ENCODE measurements at regions not wholly inside any gene's neighbourhood (a gene's known extent, or its start where the extent isn't known, plus 50 kb on each side); places are given as distances from the start of the nearest gene placed in this dataset.

GRCh38 chr3:43166406-43166805 is 60.5 kb upstream of the POMGNT2 start:
- ATAC-seq (ENCODE audit: low FRiP score): no peak

GRCh38 chr3:43165786-43166185 is 59.9 kb upstream of the POMGNT2 start:
- Histone ChIP-seq H3K4me1 (ENCODE audit: control insufficient read depth in 1 of 2, insufficient read depth in 2 of 2, low read length in 2 of 2) (no peaks in the 10 kb centered on the region), H3K27me3 (ENCODE audit: control insufficient read depth in 1 of 2, insufficient read depth in 2 of 2, low read length in 1 of 2) (no peaks in the 10 kb centered on the region), H3K4me3 (ENCODE audit: low read length in 2 of 2) (no peak overlapping the region), H3K9me3 (ENCODE audit: control insufficient read depth, low read length) (peaks cover 1% of the 10 kb centered on the region), H3K36me3 (ENCODE audit: control insufficient read depth in 1 of 2, insufficient read depth in 2 of 2, low read length in 1 of 2) (no peaks in the 10 kb centered on the region), H3K27ac (ENCODE audit: low read depth in 1 of 2, low read length in 2 of 2) (no peak overlapping the region)
- DNase-seq (no peak), ATAC-seq (ENCODE audit: low FRiP score) (no peak)
- intact Hi-C loops (cut with DNase I): loop anchor here in 1 of 2 donors (10.0 kb wide), 1 partner anchor 339 kb away; no protein-coding TSS in a partner anchor
- WGBS, 2 donors: 72 to 81% methylated on average over 3 of the region's 3 CpGs

More at GRCh38 chr3:43166406-43166805, 60.5 kb upstream of the POMGNT2 start:
- no peaks in the 10 kb centered on the region for H3K27me3 ChIP-seq (ENCODE audit: control insufficient read depth in 1 of 2, insufficient read depth in 2 of 2, low read length in 1 of 2)
- 61 to 62% methylated on average over 1 of the region's 1 CpG for WGBS, 2 donors
- H3K4me3 ChIP-seq (ENCODE audit: low read length in 2 of 2): no peak overlapping the region
- intact Hi-C loops (cut with DNase I): loop anchor here in 1 of 2 donors (10.0 kb wide), 1 partner anchor 338 kb away; no protein-coding TSS in a partner anchor
- no peaks in the 10 kb centered on the region for H3K4me1 ChIP-seq (ENCODE audit: control insufficient read depth in 1 of 2, insufficient read depth in 2 of 2, low read length in 2 of 2)
- no peaks in the 10 kb centered on the region for H3K36me3 ChIP-seq (ENCODE audit: control insufficient read depth in 1 of 2, insufficient read depth in 2 of 2, low read length in 1 of 2)
- H3K9me3 ChIP-seq (ENCODE audit: control insufficient read depth, low read length): peaks cover 1% of the 10 kb centered on the region
- H3K27ac ChIP-seq (ENCODE audit: low read depth in 1 of 2, low read length in 2 of 2): no peak overlapping the region
- DNase-seq: no peak

- no peak overlapping the region for H3K4me3 ChIP-seq (ENCODE audit: low read length in 2 of 2)
- H3K9me3 ChIP-seq (ENCODE audit: control insufficient read depth, low read length): no peaks in the 10 kb centered on the region
- 71% methylated on average over 9 of the region's 9 CpGs for WGBS, 2 donors
- DNase-seq (no peak), ATAC-seq (ENCODE audit: low FRiP score) (no peak)
- H3K27ac ChIP-seq (ENCODE audit: low read depth in 1 of 2, low read length in 2 of 2): no peak overlapping the region
- no peaks in the 10 kb centered on the region for H3K27me3 ChIP-seq (ENCODE audit: control insufficient read depth in 1 of 2, insufficient read depth in 2 of 2, low read length in 1 of 2)
- H3K4me1 ChIP-seq (ENCODE audit: control insufficient read depth in 1 of 2, insufficient read depth in 2 of 2, low read length in 2 of 2): no peaks in the 10 kb centered on the region
- H3K36me3 ChIP-seq (ENCODE audit: control insufficient read depth in 1 of 2, insufficient read depth in 2 of 2, low read length in 1 of 2): no peaks in the 10 kb centered on the region
- intact Hi-C loops (cut with DNase I): loop anchor here in 1 of 2 donors (10.0 kb wide), 1 partner anchor 341 kb away; no protein-coding TSS in a partner anchor
Observed at GRCh38 chr3:43163895-43164493, 58.1 kb upstream of the POMGNT2 start.

GRCh38 chr3:43162230-43163084 is 56.6 kb upstream of the POMGNT2 start:
- Histone ChIP-seq H3K4me1 (ENCODE audit: control insufficient read depth in 1 of 2, insufficient read depth in 2 of 2, low read length in 2 of 2) (no peaks in the 10 kb centered on the region), H3K27ac (ENCODE audit: low read depth in 1 of 2, low read length in 2 of 2) (no peak overlapping the region), H3K9me3 (ENCODE audit: control insufficient read depth, low read length) (no peaks in the 10 kb centered on the region), H3K27me3 (ENCODE audit: control insufficient read depth in 1 of 2, insufficient read depth in 2 of 2, low read length in 1 of 2) (no peaks in the 10 kb centered on the region), H3K4me3 (ENCODE audit: low read length in 2 of 2) (no peak overlapping the region), H3K36me3 (ENCODE audit: control insufficient read depth in 1 of 2, insufficient read depth in 2 of 2, low read length in 1 of 2) (no peaks in the 10 kb centered on the region)
- ATAC-seq (ENCODE audit: low FRiP score) (no peak), DNase-seq (no peak)
- 27 to 34% methylated on average over 13 of the region's 13 CpGs for WGBS, 2 donors
- intact Hi-C loops (cut with DNase I): loop anchor here in 1 of 2 donors (10.0 kb wide), 1 partner anchor 342 kb away; no protein-coding TSS in a partner anchor

- Histone ChIP-seq H3K36me3 (ENCODE audit: control insufficient read depth in 1 of 2, insufficient read depth in 2 of 2, low read length in 1 of 2) (no peaks in the 10 kb centered on the region), H3K27ac (ENCODE audit: low read depth in 1 of 2, low read length in 2 of 2) (no peak overlapping the region), H3K4me3 (ENCODE audit: low read length in 2 of 2) (no peak overlapping the region), H3K27me3 (ENCODE audit: control insufficient read depth in 1 of 2, insufficient read depth in 2 of 2, low read length in 1 of 2) (no peaks in the 10 kb centered on the region), H3K4me1 (ENCODE audit: control insufficient read depth in 1 of 2, insufficient read depth in 2 of 2, low read length in 2 of 2) (no peaks in the 10 kb centered on the region), H3K9me3 (ENCODE audit: control insufficient read depth, low read length) (no peaks in the 10 kb centered on the region)
- no peak for DNase-seq
- WGBS, 2 donors: 58 to 66% methylated on average over 5 of the region's 5 CpGs
- ATAC-seq (ENCODE audit: low FRiP score): no peak
- intact Hi-C loops (cut with DNase I): loop anchor here in 1 of 2 donors (10.0 kb wide), 1 partner anchor 343 kb away; no protein-coding TSS in a partner anchor
Observed at GRCh38 chr3:43161684-43162229, 55.9 kb upstream of the POMGNT2 start.

GRCh38 chr3:43160664-43161063 is 54.8 kb upstream of the POMGNT2 start:
- DNase-seq (no peak), ATAC-seq (ENCODE audit: low FRiP score) (no peak)
- Histone ChIP-seq H3K36me3 (ENCODE audit: control insufficient read depth in 1 of 2, insufficient read depth in 2 of 2, low read length in 1 of 2) (no peaks in the 10 kb centered on the region), H3K9me3 (ENCODE audit: control insufficient read depth, low read length) (no peaks in the 10 kb centered on the region), H3K4me3 (ENCODE audit: low read length in 2 of 2) (no peak overlapping the region), H3K27ac (ENCODE audit: low read depth in 1 of 2, low read length in 2 of 2) (no peak overlapping the region), H3K4me1 (ENCODE audit: control insufficient read depth in 1 of 2, insufficient read depth in 2 of 2, low read length in 2 of 2) (no peaks in the 10 kb centered on the region), H3K27me3 (ENCODE audit: control insufficient read depth in 1 of 2, insufficient read depth in 2 of 2, low read length in 1 of 2) (no peaks in the 10 kb centered on the region)
- 91 to 92% methylated on average over 1 of the region's 1 CpG for WGBS, 2 donors
- intact Hi-C loops (cut with DNase I): loop anchor here in 1 of 2 donors (10.0 kb wide), 1 partner anchor 344 kb away; no protein-coding TSS in a partner anchor

GRCh38 chr3:43159876-43160255 is 54.0 kb upstream of the POMGNT2 start:
- H3K9me3 ChIP-seq (ENCODE audit: control insufficient read depth, low read length): no peaks in the 10 kb centered on the region
- WGBS, 2 donors: 88 to 91% methylated on average over 3 of the region's 3 CpGs
- H3K36me3 ChIP-seq (ENCODE audit: control insufficient read depth in 1 of 2, insufficient read depth in 2 of 2, low read length in 1 of 2): no peaks in the 10 kb centered on the region
- DNase-seq (no peak), ATAC-seq (ENCODE audit: low FRiP score) (no peak)
- H3K27me3 ChIP-seq (ENCODE audit: control insufficient read depth in 1 of 2, insufficient read depth in 2 of 2, low read length in 1 of 2): no peaks in the 10 kb centered on the region
- no peak overlapping the region for H3K4me3 ChIP-seq (ENCODE audit: low read length in 2 of 2)
- no peaks in the 10 kb centered on the region for H3K4me1 ChIP-seq (ENCODE audit: control insufficient read depth in 1 of 2, insufficient read depth in 2 of 2, low read length in 2 of 2)
- H3K27ac ChIP-seq (ENCODE audit: low read depth in 1 of 2, low read length in 2 of 2): no peak overlapping the region
- intact Hi-C loops (cut with DNase I): loop anchor here in 1 of 2 donors (10.0 kb wide), 1 partner anchor 345 kb away; no protein-coding TSS in a partner anchor

GRCh38 chr3:43159131-43159875 is 53.4 kb upstream of the POMGNT2 start:
- 83 to 90% methylated on average over 8 of the region's 8 CpGs for WGBS, 2 donors
- no peak for DNase-seq
- no peak for ATAC-seq (ENCODE audit: low FRiP score)

More at GRCh38 chr3:43159131-43159875, 53.4 kb upstream of the POMGNT2 start:
- Histone ChIP-seq H3K9me3 (ENCODE audit: control insufficient read depth, low read length) (no peaks in the 10 kb centered on the region), H3K4me1 (ENCODE audit: control insufficient read depth in 1 of 2, insufficient read depth in 2 of 2, low read length in 2 of 2) (no peaks in the 10 kb centered on the region), H3K27me3 (ENCODE audit: control insufficient read depth in 1 of 2, insufficient read depth in 2 of 2, low read length in 1 of 2) (no peaks in the 10 kb centered on the region), H3K27ac (ENCODE audit: low read depth in 1 of 2, low read length in 2 of 2) (no peak overlapping the region), H3K4me3 (ENCODE audit: low read length in 2 of 2) (no peak overlapping the region), H3K36me3 (ENCODE audit: control insufficient read depth in 1 of 2, insufficient read depth in 2 of 2, low read length in 1 of 2) (no peaks in the 10 kb centered on the region)
- intact Hi-C loops (cut with DNase I): no loop called here
